ENCODE measurements at regions not wholly inside any gene's neighbourhood (a gene's known extent, or its start where the extent isn't known, plus 50 kb on each side); places are given as distances from the start of the nearest gene placed in this dataset.
"Not testable (repeated sequence)": the region's sequence is repeated elsewhere in the genome, so short reads cannot be mapped to it uniquely, and the experiment has no call there.

GRCh38 chr13:52921194-52921593 lies 72.8 kb upstream of the PCDH8 start:
- DNase-seq (ENCODE audit: extremely low spot score), result no peak
- ChIA-PET CTCF (interaction anchor here (1.0 kb wide), 1 partner anchor 277 kb away, joined by 4 read pairs; no protein-coding TSS in a partner anchor), POLR2A (no interaction called here)
- TF ChIP-seq ARNT (IDR thresholded peaks at IDR 0.05) (no peak), BHLHE40 (IDR thresholded peaks at IDR 0.05; ENCODE audit: borderline replicate concordance) (no peak)

GRCh38 chr13:52916486-52916990 lies 68.1 kb upstream of the PCDH8 start:
- POLR2A ChIA-PET, result no interaction called here

GRCh38 chr13:52911340-52911739 lies 62.9 kb upstream of the PCDH8 start:
- ChIA-PET CTCF (interaction anchor here (1.2 to 1.4 kb wide), 2 partner anchors 21 to 57 kb away, joined by 3 read pairs; no protein-coding TSS in a partner anchor), POLR2A (interaction anchor here (0.6 kb wide), 1 partner anchor 294 kb away, joined by 5 read pairs; no protein-coding TSS in a partner anchor)
- TF ChIP-seq CTBP1 (IDR thresholded peaks at IDR 0.05; ENCODE audit: borderline replicate concordance) (no peak), ELF4 (IDR thresholded peaks at IDR 0.05) (no peak)
- no peak for DNase-seq (ENCODE audit: extremely low spot score)

More at GRCh38 chr13:52916486-52916990, 68.1 kb upstream of the PCDH8 start:
- no peak for TF ChIP-seq PKNOX1 (IDR thresholded peaks at IDR 0.05)
- TF ChIP-seq FOXA1 (IDR thresholded peaks at IDR 0.05), result no peak
- TF ChIP-seq ELF4 (IDR thresholded peaks at IDR 0.05), result no peak
- TF ChIP-seq ZNF384 (IDR thresholded peaks at IDR 0.05), result no peak
- TF ChIP-seq CTBP1 (IDR thresholded peaks at IDR 0.05; ENCODE audit: borderline replicate concordance), result no peak
- no peak for TF ChIP-seq SUZ12 (IDR thresholded peaks at IDR 0.05)
- TF ChIP-seq HDGF (IDR thresholded peaks at IDR 0.05; ENCODE audit: borderline replicate concordance), result no peak
- TF ChIP-seq L3MBTL2 (conservative IDR thresholded peaks at IDR 0.05), result no peak
- CTCF ChIA-PET, result interaction anchor here (0.6 kb wide), 1 partner anchor 235 kb away, joined by 4 read pairs; no protein-coding TSS in a partner anchor
- no peak for DNase-seq (ENCODE audit: extremely low spot score)

GRCh38 chr13:52910318-52910717 lies 61.9 kb upstream of the PCDH8 start:
- POLR2A ChIA-PET, result interaction anchor here (0.6 kb wide), 1 partner anchor 292 kb away, joined by 3 read pairs; no protein-coding TSS in a partner anchor
- DNase-seq (ENCODE audit: extremely low spot score); CTCF ChIA-PET: not testable (repeated sequence)

- ChIA-PET POLR2A (no interaction called here), CTCF (interaction anchor here (1.1 to 2.3 kb wide), 2 partner anchors 9 to 62 kb away, joined by 3 to 8 read pairs; no protein-coding TSS in a partner anchor)
- TF ChIP-seq TARDBP (IDR thresholded peaks at IDR 0.05), result no peak
- no peak for TF ChIP-seq L3MBTL2 (conservative IDR thresholded peaks at IDR 0.05)
- no peak for TF ChIP-seq SP1 (IDR thresholded peaks at IDR 0.05)
- TF ChIP-seq CTBP1 (IDR thresholded peaks at IDR 0.05; ENCODE audit: borderline replicate concordance), result no peak
- TF ChIP-seq ELF4 (IDR thresholded peaks at IDR 0.05), result no peak
- no peak for TF ChIP-seq SUZ12 (IDR thresholded peaks at IDR 0.05)
- TF ChIP-seq ZNF384 (IDR thresholded peaks at IDR 0.05), result no peak
- no peak for TF ChIP-seq NFRKB (IDR thresholded peaks at IDR 0.05)
- no peak for TF ChIP-seq FOXA1 (IDR thresholded peaks at IDR 0.05)
- no peak for TF ChIP-seq BHLHE40 (IDR thresholded peaks at IDR 0.05; ENCODE audit: borderline replicate concordance)
- TF ChIP-seq ARNT (IDR thresholded peaks at IDR 0.05), result no peak
- TF ChIP-seq FOXK2 (IDR thresholded peaks at IDR 0.05), result no peak
- TF ChIP-seq FOXM1 (IDR thresholded peaks at IDR 0.05; ENCODE audit: borderline replicate concordance), result no peak
- TF ChIP-seq HDGF (IDR thresholded peaks at IDR 0.05; ENCODE audit: borderline replicate concordance), result no peak
- TF ChIP-seq PKNOX1 (IDR thresholded peaks at IDR 0.05), result no peak
- no peak for TF ChIP-seq LEF1 (IDR thresholded peaks at IDR 0.05; ENCODE audit: borderline replicate concordance)
- no peak for DNase-seq (ENCODE audit: extremely low spot score)
Observed at GRCh38 chr13:52906122-52906903, 57.9 kb upstream of the PCDH8 start.

GRCh38 chr13:52905701-52906100 lies 57.3 kb upstream of the PCDH8 start:
- TF ChIP-seq BHLHE40 (IDR thresholded peaks at IDR 0.05; ENCODE audit: borderline replicate concordance), result no peak
- TF ChIP-seq ZNF384 (IDR thresholded peaks at IDR 0.05), result no peak
- TF ChIP-seq NFRKB (IDR thresholded peaks at IDR 0.05), result no peak
- TF ChIP-seq SUZ12 (IDR thresholded peaks at IDR 0.05), result no peak
- no peak for TF ChIP-seq LEF1 (IDR thresholded peaks at IDR 0.05; ENCODE audit: borderline replicate concordance)
- no peak for TF ChIP-seq CTBP1 (IDR thresholded peaks at IDR 0.05; ENCODE audit: borderline replicate concordance)
- TF ChIP-seq FOXK2 (IDR thresholded peaks at IDR 0.05), result no peak
- no peak for TF ChIP-seq SP1 (IDR thresholded peaks at IDR 0.05)
- no peak for TF ChIP-seq PKNOX1 (IDR thresholded peaks at IDR 0.05)
- no peak for TF ChIP-seq L3MBTL2 (conservative IDR thresholded peaks at IDR 0.05)
- no peak for TF ChIP-seq HDGF (IDR thresholded peaks at IDR 0.05; ENCODE audit: borderline replicate concordance)
- no peak for TF ChIP-seq ARNT (IDR thresholded peaks at IDR 0.05)
- DNase-seq (ENCODE audit: extremely low spot score), result no peak
- CTCF ChIA-PET, result interaction anchor here (1.1 to 2.3 kb wide), 2 partner anchors 8 to 62 kb away, joined by 3 to 8 read pairs; no protein-coding TSS in a partner anchor
- POLR2A ChIA-PET, result no interaction called here
